BJ (cell line): ENCODE measurements at regions not wholly inside any gene's neighbourhood (a gene's known extent, or its start where the extent isn't known, plus 50 kb on each side); places are given as distances from the start of the nearest gene placed in this dataset.

Experiments
- CTCF ChIA-PET: fragments of 350-600 bp; formaldehyde crosslinking; extraction: SDS; loops from one replicate; lab custom pipeline; 2021; ENCODE audit warnings: antibody characterized with exemption, inconsistent platforms; lab: Yijun Ruan, JAX
- POLR2A ChIA-PET: fragments of 300-600 bp; sonication (Branson Sonifier 250); formaldehyde crosslinking; extraction: SDS; loops from one replicate; lab custom pipeline; 2021; ENCODE audit warnings: antibody characterized with exemption; lab: Charles Lee
- DNase-seq: peaks from one replicate; pipeline ENCODE4 v3.0.0-alpha.2; 2011; ENCODE audit warnings: low read depth
- H3K27me3 ChIP-seq: 2 replicates; pipeline ENCODE4 v1.6.0; 2011; ENCODE audit warnings: low read length; ENCODE audit not compliant: control insufficient read depth, insufficient read depth
- H3K36me3 ChIP-seq: 2 replicates; pipeline ENCODE4 v1.5.1; 2011; ENCODE audit warnings: low read length; ENCODE audit not compliant: control insufficient read depth, insufficient read depth
- H3K4me3 ChIP-seq: 2 replicates; pipeline ENCODE4 v1.5.1; 2011; ENCODE audit warnings: low read depth, mild to moderate bottlenecking, control low read depth, low read length
- CTCF ChIP-seq: IDR thresholded peaks from 2 replicates; pipeline ENCODE4 v1.5.1; 2011; ENCODE audit warnings: low read depth, mild to moderate bottlenecking, control low read depth, inconsistent platforms, low read length, moderate library complexity; ENCODE audit not compliant: insufficient read depth

- no peaks in the 10 kb centered on the region for H3K36me3 ChIP-seq
- H3K4me3 ChIP-seq = no peak overlapping the region
- POLR2A ChIA-PET = no interaction called here
- no peak for DNase-seq
- CTCF ChIA-PET = no interaction called here
- no peak for TF ChIP-seq CTCF
- H3K27me3 ChIP-seq = no peaks in the 10 kb centered on the region
Measured at GRCh38 chr5:100303216-100303615, 232.0 kb upstream of the FAM174A start.

GRCh38 chr5:100299261-100299660 is 235.9 kb upstream of the FAM174A start:
- ChIA-PET CTCF (no interaction called here), POLR2A (no interaction called here)
- Histone ChIP-seq H3K27me3 (no peaks in the 10 kb centered on the region), H3K4me3 (no peak overlapping the region), H3K36me3 (no peaks in the 10 kb centered on the region)
- no peak for TF ChIP-seq CTCF
- no peak for DNase-seq

GRCh38 chr5:100276071-100276470 is 259.1 kb upstream of the FAM174A start:
- Histone ChIP-seq H3K36me3 (no peaks in the 10 kb centered on the region), H3K4me3 (no peak overlapping the region), H3K27me3 (no peaks in the 10 kb centered on the region)
- DNase-seq = no peak
- ChIA-PET POLR2A (no interaction called here), CTCF (no interaction called here)
- TF ChIP-seq CTCF = no peak

GRCh38 chr5:100275631-100276030 is 259.5 kb upstream of the FAM174A start:
- no peaks in the 10 kb centered on the region for H3K27me3 ChIP-seq
- no peak overlapping the region for H3K4me3 ChIP-seq
- no peak for DNase-seq
- ChIA-PET CTCF (no interaction called here), POLR2A (no interaction called here)
- H3K36me3 ChIP-seq = no peaks in the 10 kb centered on the region
- no peak for TF ChIP-seq CTCF

- ChIA-PET CTCF (no interaction called here), POLR2A (no interaction called here)
- no peaks in the 10 kb centered on the region for H3K27me3 ChIP-seq
- no peaks in the 10 kb centered on the region for H3K36me3 ChIP-seq
- no peak for TF ChIP-seq CTCF
- H3K4me3 ChIP-seq = no peak overlapping the region
- no peak for DNase-seq
Measured at GRCh38 chr5:100273846-100274580, 261.2 kb upstream of the FAM174A start.
